ENCODE measurements at regions not wholly inside any gene's neighbourhood (a gene's known extent, or its start where the extent isn't known, plus 50 kb on each side); places are given as distances from the start of the nearest gene placed in this dataset.
A peak's percentile ranks its signal among the peaks of the same experiment; 100 is the strongest.

DNA sequence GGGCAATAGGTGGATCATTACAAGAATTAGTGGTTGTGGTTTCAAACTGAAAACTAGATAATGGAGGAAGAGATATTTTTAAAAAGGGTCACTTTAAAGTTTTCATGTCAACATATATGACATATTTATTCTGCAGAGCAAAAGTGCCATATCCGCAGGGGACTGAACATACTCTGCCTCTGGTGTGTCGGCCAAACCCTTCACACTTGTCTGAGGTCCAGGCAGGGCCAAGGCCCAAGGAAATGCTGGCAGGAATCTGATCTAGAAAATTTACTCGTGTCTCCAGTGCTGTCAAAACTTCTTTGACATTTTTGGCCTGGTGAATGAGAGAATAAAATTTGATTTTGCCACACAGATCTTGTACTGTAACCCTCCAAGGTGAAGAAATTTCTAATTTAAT is 562.3 kb downstream of the CCSER2 start:
- DNase-seq (ENCODE audit: low read depth in 1 of 2, low spot score in 2 of 2) = no peak
- H3K36me3 ChIP-seq = no peaks in the 10 kb centered on the region
- no peak overlapping the region for H3K27ac ChIP-seq
- H3K9me3 ChIP-seq (replicated peaks) = no peaks in the 10 kb centered on the region
- H3K4me3 ChIP-seq = no peak overlapping the region
- H3K27me3 ChIP-seq (replicated peaks) = no peaks in the 10 kb centered on the region
- no peaks in the 10 kb centered on the region for H3K4me1 ChIP-seq (replicated peaks)

DNA sequence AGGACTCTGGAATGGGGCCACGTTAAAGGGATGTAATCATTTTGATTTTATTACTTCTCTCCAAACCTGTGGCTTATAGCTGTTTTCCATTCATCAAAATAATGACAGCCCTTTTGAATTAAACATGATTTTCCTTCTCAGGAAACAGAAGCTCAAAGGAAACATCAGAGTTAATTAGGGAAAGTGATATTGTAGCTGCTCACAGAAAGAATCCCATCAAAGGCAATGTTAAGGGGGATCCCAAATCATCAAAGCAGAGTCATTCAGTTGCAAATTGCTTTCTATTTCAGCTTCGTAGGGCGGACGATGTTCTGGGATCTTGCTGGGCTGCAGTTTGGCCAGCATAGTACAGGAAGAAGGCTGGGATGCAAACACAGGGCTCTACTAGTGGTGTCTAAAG is 563.2 kb downstream of the CCSER2 start:
- DNase-seq (ENCODE audit: low read depth in 1 of 2, low spot score in 2 of 2) = no peak
- Histone ChIP-seq H3K9me3 (replicated peaks) (no peaks in the 10 kb centered on the region), H3K36me3 (no peaks in the 10 kb centered on the region), H3K27me3 (replicated peaks) (no peaks in the 10 kb centered on the region), H3K4me1 (replicated peaks) (no peaks in the 10 kb centered on the region), H3K27ac (no peak overlapping the region), H3K4me3 (no peak overlapping the region)

DNA sequence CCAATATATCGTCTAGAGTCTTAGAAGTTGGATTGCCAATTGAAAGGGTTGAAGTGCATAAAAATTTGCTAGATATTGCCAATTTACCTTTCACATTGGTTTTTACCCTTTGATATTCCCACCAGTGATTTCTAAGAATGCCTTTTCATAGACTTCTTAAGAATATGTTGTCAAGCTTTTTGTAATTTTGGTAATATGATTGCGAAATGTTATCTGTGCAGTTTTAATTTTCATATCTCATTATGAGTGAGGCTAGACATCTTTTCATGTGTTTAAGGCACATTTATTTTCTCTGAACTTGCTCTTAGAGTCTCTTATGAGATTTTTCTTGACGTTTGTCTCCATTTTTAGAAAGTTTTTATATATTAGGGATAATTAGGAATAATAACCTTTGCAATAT is 567.2 kb downstream of the CCSER2 start:
- Histone ChIP-seq H3K4me1 (replicated peaks) (peaks cover 5% of the 10 kb centered on the region; the same call in 1 of the 2 replicates), H3K9me3 (replicated peaks) (no peaks in the 10 kb centered on the region), H3K27ac (no peak overlapping the region), H3K27me3 (replicated peaks) (no peaks in the 10 kb centered on the region), H3K4me3 (no peak overlapping the region), H3K36me3 (no peaks in the 10 kb centered on the region)
- no peak for DNase-seq (ENCODE audit: low read depth in 1 of 2, low spot score in 2 of 2)

DNA sequence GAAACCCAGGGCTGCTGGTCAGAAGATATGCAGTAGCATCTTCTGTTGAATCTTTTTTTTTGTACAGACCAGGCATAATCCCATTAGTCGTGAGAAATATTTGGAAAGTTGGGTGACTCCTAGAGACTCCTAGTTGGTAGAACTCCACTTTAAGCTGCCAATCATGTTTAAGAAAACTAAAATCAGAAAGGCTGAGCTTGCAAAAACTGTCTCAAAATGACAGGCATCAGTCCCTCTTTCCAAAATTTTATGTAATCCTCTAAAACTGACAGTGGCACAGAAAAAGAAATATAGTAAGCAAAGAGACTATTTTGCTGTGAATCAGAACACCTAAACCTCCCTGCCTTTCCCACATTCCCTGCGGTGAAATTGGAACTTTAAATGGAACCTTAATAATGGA is 568.5 kb downstream of the CCSER2 start:
- H3K4me1 ChIP-seq (replicated peaks) = peaks cover 5% of the 10 kb centered on the region; the same call in 1 of the 2 replicates
- no peaks in the 10 kb centered on the region for H3K36me3 ChIP-seq
- H3K4me3 ChIP-seq = no peak overlapping the region
- no peaks in the 10 kb centered on the region for H3K9me3 ChIP-seq (replicated peaks)
- no peak overlapping the region for H3K27ac ChIP-seq
- no peaks in the 10 kb centered on the region for H3K27me3 ChIP-seq (replicated peaks)
- DNase-seq (ENCODE audit: low read depth in 1 of 2, low spot score in 2 of 2) = no peak

DNA sequence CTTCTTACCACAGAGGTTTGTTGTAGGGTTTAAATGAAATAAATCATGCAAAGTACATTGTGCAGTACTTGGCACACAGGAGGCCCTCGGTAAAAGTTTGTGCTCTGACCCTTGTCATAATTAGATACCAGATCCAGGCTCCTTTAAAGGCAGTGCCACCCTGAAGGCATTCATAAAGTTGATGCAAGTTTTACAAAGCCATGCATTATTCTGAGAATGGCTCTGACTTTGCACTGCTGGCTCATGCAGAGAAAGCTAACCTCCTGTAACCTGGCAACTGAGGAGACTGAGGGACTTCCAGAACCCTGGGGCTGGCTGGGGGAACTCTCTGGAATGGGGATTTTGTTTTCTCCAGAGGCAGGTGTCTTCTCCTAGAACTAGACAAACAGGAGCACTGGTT is 570.9 kb downstream of the CCSER2 start:
- no peaks in the 10 kb centered on the region for H3K9me3 ChIP-seq (replicated peaks)
- DNase-seq (ENCODE audit: low read depth in 1 of 2, low spot score in 2 of 2) = no peak
- no peak overlapping the region for H3K27ac ChIP-seq
- H3K4me3 ChIP-seq = no peak overlapping the region
- no peaks in the 10 kb centered on the region for H3K27me3 ChIP-seq (replicated peaks)
- peaks cover 17% of the 10 kb centered on the region for H3K4me1 ChIP-seq (replicated peaks)
- no peaks in the 10 kb centered on the region for H3K36me3 ChIP-seq

DNA sequence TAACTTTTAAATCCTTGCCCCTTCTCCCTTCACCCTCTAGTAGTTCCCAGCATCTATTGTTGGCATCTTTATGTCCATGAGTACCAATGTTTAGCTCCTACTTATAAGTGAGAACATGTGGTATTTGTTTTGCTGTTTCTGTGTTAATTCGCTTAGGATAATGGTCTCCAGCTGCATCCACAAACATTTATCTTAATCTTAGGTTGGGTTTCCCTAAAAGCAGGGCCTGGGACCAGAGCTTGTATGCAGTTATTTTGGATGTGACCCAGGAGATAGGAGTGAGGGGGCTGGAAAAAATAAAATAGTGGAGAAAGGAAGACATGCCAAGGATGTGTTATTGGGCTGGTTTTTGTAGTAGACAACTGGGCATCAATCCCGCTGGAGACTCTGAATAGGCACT is 571.8 kb downstream of the CCSER2 start:
- Histone ChIP-seq H3K4me3 (no peak overlapping the region), H3K36me3 (no peaks in the 10 kb centered on the region), H3K27ac (no peak overlapping the region), H3K4me1 (replicated peaks) (peaks cover 17% of the 10 kb centered on the region), H3K9me3 (replicated peaks) (no peaks in the 10 kb centered on the region), H3K27me3 (replicated peaks) (no peaks in the 10 kb centered on the region)
- no peak for DNase-seq (ENCODE audit: low read depth in 1 of 2, low spot score in 2 of 2)

DNA sequence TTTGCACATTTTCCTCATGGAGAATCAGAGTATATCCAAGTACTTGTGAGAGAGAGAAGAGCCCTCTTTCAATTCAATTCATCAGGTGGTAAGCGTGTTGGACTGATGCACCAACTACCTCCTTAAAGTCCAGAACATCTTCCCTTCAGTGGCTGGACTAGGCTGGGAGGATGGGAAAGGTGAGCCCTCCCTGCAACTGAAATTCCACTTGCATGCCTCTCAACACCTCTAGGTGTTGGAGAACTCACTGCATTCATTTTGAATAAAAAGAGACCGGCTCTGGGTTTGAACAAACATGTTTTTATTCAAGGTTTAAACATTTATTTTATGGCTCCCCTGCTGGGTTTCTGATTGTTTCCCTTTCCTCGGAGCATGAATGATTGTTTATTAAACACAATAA is 573.5 kb downstream of the CCSER2 start:
- no peak for DNase-seq (ENCODE audit: low read depth in 1 of 2, low spot score in 2 of 2)
- no peaks in the 10 kb centered on the region for H3K27me3 ChIP-seq (replicated peaks)
- H3K27ac ChIP-seq = no peak overlapping the region
- H3K9me3 ChIP-seq (replicated peaks) = no peaks in the 10 kb centered on the region
- H3K36me3 ChIP-seq = no peaks in the 10 kb centered on the region
- no peak overlapping the region for H3K4me3 ChIP-seq
- H3K4me1 ChIP-seq (replicated peaks) = peaks cover 32% of the 10 kb centered on the region

DNA sequence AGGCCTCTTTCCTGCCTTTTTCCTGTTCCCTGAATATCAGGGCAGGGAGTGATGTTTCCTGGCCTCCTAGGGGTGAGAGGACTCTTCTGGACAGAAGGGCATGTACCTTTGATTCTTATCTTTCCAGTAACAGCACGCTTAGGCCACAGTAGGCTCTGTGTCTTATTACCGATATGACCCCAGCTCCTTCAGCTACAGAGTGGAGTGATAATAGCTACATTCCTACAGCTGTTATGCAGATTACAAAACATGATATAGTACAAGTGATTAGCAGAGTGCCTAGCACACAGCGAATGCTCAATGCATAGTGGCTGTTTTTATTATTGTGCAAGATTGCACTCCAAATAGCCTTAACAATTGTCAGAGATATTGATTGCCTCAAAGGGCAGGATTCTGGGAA is 574.2 kb downstream of the CCSER2 start:
- no peaks in the 10 kb centered on the region for H3K27me3 ChIP-seq (replicated peaks)
- H3K4me1 ChIP-seq (replicated peaks) = peaks cover 38% of the 10 kb centered on the region
- no peaks in the 10 kb centered on the region for H3K36me3 ChIP-seq
- no peak overlapping the region for H3K27ac ChIP-seq
- H3K4me3 ChIP-seq = no peak overlapping the region
- no peak for DNase-seq (ENCODE audit: low read depth in 1 of 2, low spot score in 2 of 2)
- H3K9me3 ChIP-seq (replicated peaks) = no peaks in the 10 kb centered on the region

DNA sequence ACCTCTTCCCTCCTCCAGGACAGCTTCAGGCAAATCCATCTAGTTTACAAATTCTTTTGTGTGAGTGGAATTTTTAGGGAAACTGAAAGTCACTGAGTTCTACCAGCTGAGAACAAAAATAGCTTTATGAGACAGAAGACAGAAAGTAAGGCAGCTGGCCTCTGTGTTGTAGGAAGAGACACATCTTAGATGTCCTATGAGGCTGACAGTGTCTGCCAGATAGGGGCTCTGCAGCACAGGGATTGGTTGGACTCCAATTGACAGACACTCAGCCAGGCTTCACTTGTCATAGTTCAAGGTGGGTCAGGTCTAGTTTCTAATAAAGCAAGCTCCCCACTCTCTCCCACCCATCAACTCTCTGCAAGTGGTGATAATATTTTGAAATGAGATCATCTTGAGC is 574.9 kb downstream of the CCSER2 start:
- DNase-seq (ENCODE audit: low read depth in 1 of 2, low spot score in 2 of 2) = no peak
- H3K36me3 ChIP-seq = no peaks in the 10 kb centered on the region
- peaks cover 46% of the 10 kb centered on the region for H3K4me1 ChIP-seq (replicated peaks)
- H3K27me3 ChIP-seq (replicated peaks) = no peaks in the 10 kb centered on the region
- no peak overlapping the region for H3K4me3 ChIP-seq
- H3K9me3 ChIP-seq (replicated peaks) = no peaks in the 10 kb centered on the region
- H3K27ac ChIP-seq = no peak overlapping the region

DNA sequence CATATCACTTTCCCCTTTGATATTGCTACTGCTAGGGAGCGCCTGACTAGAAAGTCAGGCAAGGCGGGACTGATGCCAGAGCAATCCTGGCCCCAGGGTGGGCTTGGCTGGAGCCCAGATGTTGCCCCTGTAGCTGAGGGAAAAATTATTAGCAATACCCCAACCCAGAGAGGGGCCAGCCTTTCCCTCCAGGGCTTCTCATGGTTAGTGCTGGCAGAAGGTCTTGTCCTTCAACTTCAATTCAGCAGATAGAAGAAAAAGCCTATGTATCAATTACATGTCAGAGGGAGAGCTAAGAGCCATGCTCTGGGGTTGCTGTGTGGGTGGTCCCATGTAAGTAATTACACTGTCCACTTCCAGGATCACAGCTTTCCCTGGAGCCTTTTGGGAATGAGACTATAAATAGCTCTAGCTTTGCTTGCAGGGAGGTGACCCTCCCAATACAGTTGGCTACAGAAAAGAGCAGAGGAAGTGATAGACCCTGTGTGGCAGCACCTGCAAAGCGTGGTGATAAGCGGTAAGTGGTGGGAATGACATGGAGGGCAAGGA is 579.1 kb downstream of the CCSER2 start:
- no peaks in the 10 kb centered on the region; the same call in 1 of the 2 replicates for H3K36me3 ChIP-seq
- no peaks in the 10 kb centered on the region for H3K9me3 ChIP-seq (replicated peaks)
- peak; percentile 82 to 85 for DNase-seq (ENCODE audit: low read depth in 1 of 2, low spot score in 2 of 2)
- peaks cover 50% of the 10 kb centered on the region for H3K4me1 ChIP-seq (replicated peaks)
- peak overlapping the region; percentile 9; the same call in 1 of the 2 replicates for H3K4me3 ChIP-seq
- no peaks in the 10 kb centered on the region for H3K27me3 ChIP-seq (replicated peaks)
- H3K27ac ChIP-seq = peak overlapping the region; percentile 71

DNA sequence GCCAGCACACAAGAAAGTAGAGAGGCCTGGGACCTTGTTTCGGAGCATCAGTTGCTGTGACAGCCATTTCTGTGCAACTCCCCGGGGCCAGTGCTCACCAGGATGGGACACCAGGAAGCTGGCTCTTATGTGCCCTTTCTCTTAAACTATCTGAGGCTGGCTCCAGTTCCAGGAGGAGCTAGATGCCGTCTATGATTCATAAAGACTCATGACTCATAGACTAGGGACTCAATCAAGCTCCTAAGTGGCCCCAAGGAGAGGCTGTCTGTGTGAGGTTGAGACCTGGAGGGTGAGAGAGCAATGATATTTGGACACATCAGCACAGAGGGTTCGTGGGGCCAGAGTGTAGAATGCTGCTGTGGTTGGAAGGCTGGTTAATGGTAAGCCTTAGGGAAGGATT is 580.1 kb downstream of the CCSER2 start:
- DNase-seq (ENCODE audit: low read depth in 1 of 2, low spot score in 2 of 2) = peak; percentile 77 to 87
- H3K27me3 ChIP-seq (replicated peaks) = no peaks in the 10 kb centered on the region
- no peaks in the 10 kb centered on the region for H3K9me3 ChIP-seq (replicated peaks)
- peak overlapping the region; percentile 71 for H3K27ac ChIP-seq
- H3K4me1 ChIP-seq (replicated peaks) = peaks cover 43% of the 10 kb centered on the region
- H3K4me3 ChIP-seq = peak overlapping the region; percentile 9; the same call in 1 of the 2 replicates
- no peaks in the 10 kb centered on the region; the same call in 1 of the 2 replicates for H3K36me3 ChIP-seq

DNA sequence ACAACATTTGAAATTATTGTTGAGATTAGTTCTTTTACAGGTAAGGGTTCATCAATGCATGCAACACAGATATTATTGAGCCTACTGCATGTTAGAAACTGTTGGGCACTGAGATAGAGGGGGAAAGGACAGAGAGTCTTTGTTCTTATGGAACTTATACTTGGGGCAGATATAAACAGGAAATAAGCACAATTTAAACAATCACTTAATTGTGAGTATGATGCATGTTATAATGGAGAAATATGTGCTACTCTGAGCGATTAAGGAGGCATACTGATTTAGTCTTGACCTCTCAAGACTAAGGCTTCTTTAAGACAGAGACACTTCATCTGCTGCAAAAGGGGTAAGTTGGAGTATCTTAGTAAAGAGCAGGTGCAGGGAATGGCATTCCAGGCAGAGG is 593.3 kb downstream of the CCSER2 start:
- H3K27me3 ChIP-seq (replicated peaks) = no peaks in the 10 kb centered on the region
- H3K4me3 ChIP-seq = no peak overlapping the region

DNA sequence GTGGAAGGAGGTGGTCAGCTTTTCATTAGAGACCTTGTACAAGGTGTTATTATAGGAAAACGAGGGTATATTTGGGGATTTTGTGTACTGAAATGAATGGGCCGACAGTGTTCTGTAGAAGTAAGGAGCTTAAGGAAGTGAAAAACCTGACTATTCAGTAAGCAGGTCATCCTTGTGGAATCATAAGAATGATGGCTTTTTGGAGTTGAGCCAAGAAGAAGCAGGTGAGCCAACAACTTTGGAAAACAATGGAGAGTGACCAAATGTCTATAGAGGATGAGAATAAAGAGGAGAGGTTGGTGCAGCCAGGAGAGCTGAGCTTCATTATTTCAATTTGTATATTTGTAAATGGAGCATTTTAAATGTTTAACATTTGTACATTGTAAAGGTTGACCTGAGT is 595.7 kb downstream of the CCSER2 start:
- H3K4me1 ChIP-seq (replicated peaks) = no peaks in the 10 kb centered on the region
- H3K36me3 ChIP-seq = no peaks in the 10 kb centered on the region
- no peak overlapping the region for H3K4me3 ChIP-seq
- no peak for DNase-seq (ENCODE audit: low read depth in 1 of 2, low spot score in 2 of 2)
- no peaks in the 10 kb centered on the region for H3K27me3 ChIP-seq (replicated peaks)
- H3K9me3 ChIP-seq (replicated peaks) = 0 out of 2 replicates have a peak, but pooled peaks cover under 1% of the 10 kb centered on the region
- no peak overlapping the region for H3K27ac ChIP-seq

More for the DNA sequence above, 593.3 kb downstream of the CCSER2 start:
- H3K36me3 ChIP-seq = no peaks in the 10 kb centered on the region
- DNase-seq (ENCODE audit: low read depth in 1 of 2, low spot score in 2 of 2) = no peak
- no peaks in the 10 kb centered on the region for H3K4me1 ChIP-seq (replicated peaks)
- 0 out of 2 replicates have a peak, but pooled peaks cover 2% of the 10 kb centered on the region for H3K9me3 ChIP-seq (replicated peaks)
- H3K27ac ChIP-seq = no peak overlapping the region

DNA sequence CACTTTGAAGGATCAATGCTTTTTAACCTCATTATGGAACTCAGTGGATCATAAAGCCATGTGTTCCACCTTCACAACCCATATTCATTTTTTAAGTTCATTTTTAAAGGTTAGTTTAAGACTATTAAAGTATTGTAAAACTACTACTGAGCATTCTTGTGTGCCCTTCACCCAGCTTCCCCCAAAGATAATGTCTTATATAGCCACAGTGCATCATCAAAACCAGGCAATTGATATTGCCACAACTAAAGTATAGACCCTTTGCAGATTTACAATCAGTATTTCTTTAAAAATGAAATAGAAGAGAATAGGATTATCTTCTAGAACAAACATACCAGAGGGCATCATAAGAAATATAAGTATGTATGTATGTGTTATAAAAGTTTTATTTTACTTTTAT is 597.1 kb downstream of the CCSER2 start:
- H3K4me3 ChIP-seq = no peak overlapping the region

DNA sequence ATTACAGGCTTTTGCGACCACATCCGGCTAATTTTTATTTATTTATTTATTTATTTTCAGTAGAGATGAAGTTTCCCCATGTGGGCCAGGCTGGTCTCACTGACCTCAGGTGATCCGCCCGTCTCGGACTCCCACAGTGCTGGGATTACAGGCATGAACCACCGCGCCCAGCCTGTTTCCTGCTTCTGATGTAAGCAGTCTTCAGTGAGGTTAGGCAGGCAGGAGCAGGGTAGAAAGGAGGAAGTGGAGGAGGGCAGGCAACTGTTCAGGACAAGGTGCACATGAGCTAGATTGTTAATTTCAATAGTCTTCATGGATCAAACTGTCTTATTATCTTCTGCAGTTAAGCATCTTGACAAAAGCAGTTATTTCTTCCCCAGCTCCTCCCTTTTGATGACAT is 605.0 kb downstream of the CCSER2 start:
- Histone ChIP-seq H3K36me3 (no peaks in the 10 kb centered on the region), H3K27me3 (replicated peaks) (no peaks in the 10 kb centered on the region), H3K27ac (peak overlapping the region; percentile 7; the same call in 1 of the 2 replicates), H3K4me1 (replicated peaks) (peaks cover 19% of the 10 kb centered on the region), H3K9me3 (replicated peaks) (no peaks in the 10 kb centered on the region), H3K4me3 (no peak overlapping the region)
- peak in 1 of 2 experiments; percentile 48 for DNase-seq (ENCODE audit: low read depth in 1 of 2, low spot score in 2 of 2)

More for the DNA sequence above, 597.1 kb downstream of the CCSER2 start:
- Histone ChIP-seq H3K27me3 (replicated peaks) (no peaks in the 10 kb centered on the region), H3K4me1 (replicated peaks) (no peaks in the 10 kb centered on the region), H3K27ac (no peak overlapping the region), H3K9me3 (replicated peaks) (no peaks in the 10 kb centered on the region), H3K36me3 (no peaks in the 10 kb centered on the region)
- DNase-seq (ENCODE audit: low read depth in 1 of 2, low spot score in 2 of 2) = no peak

Data from SJSA1 (cell line).